ENCODE measurements at regions not wholly inside any gene's neighbourhood (a gene's known extent, or its start where the extent isn't known, plus 50 kb on each side); places are given as distances from the start of the nearest gene placed in this dataset.
"Not testable (repeated sequence)": the region's sequence is repeated elsewhere in the genome, so short reads cannot be mapped to it uniquely, and the experiment has no call there.

- no peak for DNase-seq
Measured at GRCh38 chr16:13480801-13481200, 439.2 kb upstream of the ERCC4 start.

- DNase-seq = no peak
Measured at GRCh38 chr16:13483121-13483520, 436.8 kb upstream of the ERCC4 start.

- DNase-seq = not testable (repeated sequence)
Measured at GRCh38 chr16:13489416-13489815, 430.5 kb upstream of the ERCC4 start.

- DNase-seq = no peak
Measured at GRCh38 chr16:13492046-13492445, 427.9 kb upstream of the ERCC4 start.

GRCh38 chr16:13503960-13504635 is 415.9 kb upstream of the ERCC4 start:
- DNase-seq = no peak

- DNase-seq = no peak
Measured at GRCh38 chr16:13507530-13507929, 412.4 kb upstream of the ERCC4 start.

GRCh38 chr16:13510425-13511151 is 409.4 kb upstream of the ERCC4 start:
- DNase-seq = no peak

GRCh38 chr16:13517841-13518240 is 402.1 kb upstream of the ERCC4 start:
- DNase-seq = no peak

GRCh38 chr16:13519871-13520270 is 400.1 kb upstream of the ERCC4 start:
- no peak for DNase-seq

- no peak for DNase-seq
Measured at GRCh38 chr16:13521356-13521755, 398.6 kb upstream of the ERCC4 start.

GRCh38 chr16:13527332-13527731 is 392.6 kb upstream of the ERCC4 start:
- no peak for DNase-seq

- no peak for DNase-seq
Measured at GRCh38 chr16:13528691-13529090, 391.3 kb upstream of the ERCC4 start.

- DNase-seq = no peak
Measured at GRCh38 chr16:13529193-13529982, 390.6 kb upstream of the ERCC4 start.

GRCh38 chr16:13540771-13541170 is 379.2 kb upstream of the ERCC4 start:
- no peak for DNase-seq

GRCh38 chr16:13542284-13542683 is 377.7 kb upstream of the ERCC4 start:
- no peak for DNase-seq

GRCh38 chr16:13543850-13544249 is 376.1 kb upstream of the ERCC4 start:
- no peak for DNase-seq

GRCh38 chr16:13545271-13545670 is 374.7 kb upstream of the ERCC4 start:
- no peak for DNase-seq

- no peak for DNase-seq
Measured at GRCh38 chr16:13550254-13550653, 369.7 kb upstream of the ERCC4 start.

GRCh38 chr16:13552062-13552959 is 367.6 kb upstream of the ERCC4 start:
- no peak for DNase-seq

- DNase-seq = no peak
Measured at GRCh38 chr16:13552960-13553257, 367.0 kb upstream of the ERCC4 start.

GRCh38 chr16:13553453-13553985 is 366.4 kb upstream of the ERCC4 start:
- DNase-seq = no peak

GRCh38 chr16:13554005-13554404 is 365.9 kb upstream of the ERCC4 start:
- no peak for DNase-seq

- no peak for DNase-seq
Measured at GRCh38 chr16:13554643-13555042, 365.3 kb upstream of the ERCC4 start.

Measured in activated T-cell treated with anti-CD3 and anti-CD28 coated beads, Interleukin-2, amount 50 U/mL, for 48 hours (primary cell).